Gastrocnemius medialis (tissue), 4 donors: ENCODE measurements at regions not wholly inside any gene's neighbourhood (a gene's known extent, or its start where the extent isn't known, plus 50 kb on each side); places are given as distances from the start of the nearest gene placed in this dataset.

Source experiments
- POLR2A ChIP-seq, 2 donors: fragments of 450-650 bp; IDR thresholded peaks; one replicate each; pipeline ENCODE4 v1.6.1; 2017; ENCODE audit warnings: antibody characterized with exemption in 2 of 2, mild to moderate bottlenecking in 2 of 2, moderate library complexity in 2 of 2
- TF ChIP-seq, protein P1 (sequence below), 5 experiments: fragments of 450-650 bp in 3 of 5; fragments of 200-600 bp in 2 of 5; sonication (generic) in 2 of 5; IDR thresholded peaks in 4 of 5; conservative IDR thresholded peaks in 1 of 5; 1 replicate in 4 of 5; 2 replicates in 1 of 5; pipeline ENCODE4 v1.5.1; 2016 to 2019; ENCODE audit warnings: antibody characterized with exemption in 5 of 5, mild to moderate bottlenecking in 3 of 5, moderate library complexity in 3 of 5

DNA sequence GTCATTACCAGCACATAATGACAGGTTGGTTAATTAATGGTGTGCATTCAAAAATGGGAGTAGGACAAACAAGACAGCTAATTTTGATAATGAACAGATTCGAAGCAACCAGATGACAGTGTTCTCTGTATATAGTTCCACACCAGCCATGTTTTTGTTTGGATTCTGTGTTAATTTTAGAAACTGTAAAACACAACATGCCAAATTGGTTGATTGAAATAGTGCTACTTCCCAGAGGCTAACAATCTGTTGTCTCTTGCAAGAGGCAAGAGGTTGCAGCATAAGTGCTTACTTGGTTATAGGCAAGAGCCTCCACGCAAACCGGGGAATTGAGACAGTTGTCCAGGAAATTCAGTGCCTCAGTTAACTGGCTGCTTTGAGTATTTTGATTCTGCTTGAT, 170.2 kb upstream of the HABP2 start:
- TF ChIP-seq POLR2A (IDR thresholded peaks at IDR 0.05): no peak
- TF ChIP-seq, protein P1, sequence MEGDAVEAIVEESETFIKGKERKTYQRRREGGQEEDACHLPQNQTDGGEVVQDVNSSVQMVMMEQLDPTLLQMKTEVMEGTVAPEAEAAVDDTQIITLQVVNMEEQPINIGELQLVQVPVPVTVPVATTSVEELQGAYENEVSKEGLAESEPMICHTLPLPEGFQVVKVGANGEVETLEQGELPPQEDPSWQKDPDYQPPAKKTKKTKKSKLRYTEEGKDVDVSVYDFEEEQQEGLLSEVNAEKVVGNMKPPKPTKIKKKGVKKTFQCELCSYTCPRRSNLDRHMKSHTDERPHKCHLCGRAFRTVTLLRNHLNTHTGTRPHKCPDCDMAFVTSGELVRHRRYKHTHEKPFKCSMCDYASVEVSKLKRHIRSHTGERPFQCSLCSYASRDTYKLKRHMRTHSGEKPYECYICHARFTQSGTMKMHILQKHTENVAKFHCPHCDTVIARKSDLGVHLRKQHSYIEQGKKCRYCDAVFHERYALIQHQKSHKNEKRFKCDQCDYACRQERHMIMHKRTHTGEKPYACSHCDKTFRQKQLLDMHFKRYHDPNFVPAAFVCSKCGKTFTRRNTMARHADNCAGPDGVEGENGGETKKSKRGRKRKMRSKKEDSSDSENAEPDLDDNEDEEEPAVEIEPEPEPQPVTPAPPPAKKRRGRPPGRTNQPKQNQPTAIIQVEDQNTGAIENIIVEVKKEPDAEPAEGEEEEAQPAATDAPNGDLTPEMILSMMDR (IDR thresholded peaks at IDR 0.05 in 4 of 5, conservative IDR thresholded peaks at IDR 0.05 in 1 of 5): no peak
